ENCODE measurements at regions not wholly inside any gene's neighbourhood (a gene's known extent, or its start where the extent isn't known, plus 50 kb on each side); places are given as distances from the start of the nearest gene placed in this dataset.
"Not testable (repeated sequence)": the region's sequence is repeated elsewhere in the genome, so short reads cannot be mapped to it uniquely, and the experiment has no call there.

DNA sequence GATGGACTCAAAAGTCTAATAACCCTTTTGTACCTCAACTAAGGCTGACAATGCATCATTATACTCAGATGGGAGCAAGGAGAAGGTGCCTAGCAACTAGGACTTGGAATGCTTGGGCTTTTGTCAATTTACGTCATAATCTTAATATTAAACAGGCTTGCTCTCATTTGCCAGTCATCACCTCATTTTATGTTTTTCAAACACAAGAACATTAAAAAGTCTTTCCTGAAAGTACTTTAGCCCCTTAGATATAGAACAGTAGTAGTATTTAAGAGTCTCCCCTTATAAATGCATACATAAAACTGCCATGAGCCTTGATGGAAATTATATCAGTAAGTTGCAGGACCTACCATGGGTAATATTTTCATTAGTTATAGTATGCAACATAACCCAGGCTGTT is 150.7 kb upstream of the INTU start:
- Histone ChIP-seq H3K27ac (no peak overlapping the region), H3K9me3 (no peaks in the 10 kb centered on the region), H3K4me3 (no peak overlapping the region), H3K4me1 (no peaks in the 10 kb centered on the region), H3K27me3 (no peaks in the 10 kb centered on the region), H3K36me3 (no peaks in the 10 kb centered on the region)
- ATAC-seq (no peak), DNase-seq (no peak)
- TF ChIP-seq, protein P1, sequence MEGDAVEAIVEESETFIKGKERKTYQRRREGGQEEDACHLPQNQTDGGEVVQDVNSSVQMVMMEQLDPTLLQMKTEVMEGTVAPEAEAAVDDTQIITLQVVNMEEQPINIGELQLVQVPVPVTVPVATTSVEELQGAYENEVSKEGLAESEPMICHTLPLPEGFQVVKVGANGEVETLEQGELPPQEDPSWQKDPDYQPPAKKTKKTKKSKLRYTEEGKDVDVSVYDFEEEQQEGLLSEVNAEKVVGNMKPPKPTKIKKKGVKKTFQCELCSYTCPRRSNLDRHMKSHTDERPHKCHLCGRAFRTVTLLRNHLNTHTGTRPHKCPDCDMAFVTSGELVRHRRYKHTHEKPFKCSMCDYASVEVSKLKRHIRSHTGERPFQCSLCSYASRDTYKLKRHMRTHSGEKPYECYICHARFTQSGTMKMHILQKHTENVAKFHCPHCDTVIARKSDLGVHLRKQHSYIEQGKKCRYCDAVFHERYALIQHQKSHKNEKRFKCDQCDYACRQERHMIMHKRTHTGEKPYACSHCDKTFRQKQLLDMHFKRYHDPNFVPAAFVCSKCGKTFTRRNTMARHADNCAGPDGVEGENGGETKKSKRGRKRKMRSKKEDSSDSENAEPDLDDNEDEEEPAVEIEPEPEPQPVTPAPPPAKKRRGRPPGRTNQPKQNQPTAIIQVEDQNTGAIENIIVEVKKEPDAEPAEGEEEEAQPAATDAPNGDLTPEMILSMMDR (IDR thresholded peaks at IDR 0.05 in 4 of 5, conservative IDR thresholded peaks at IDR 0.05 in 1 of 5), result no peak
- no peak for TF ChIP-seq POLR2A (IDR thresholded peaks at IDR 0.05)
- in situ Hi-C loops (cut with MboI; ENCODE audit: low sequenced_read_pairs in 4 of 4) (no loop called here), intact Hi-C loops (cut with DNase I; ENCODE audit: low total_unique reads) (no loop called here)

DNA sequence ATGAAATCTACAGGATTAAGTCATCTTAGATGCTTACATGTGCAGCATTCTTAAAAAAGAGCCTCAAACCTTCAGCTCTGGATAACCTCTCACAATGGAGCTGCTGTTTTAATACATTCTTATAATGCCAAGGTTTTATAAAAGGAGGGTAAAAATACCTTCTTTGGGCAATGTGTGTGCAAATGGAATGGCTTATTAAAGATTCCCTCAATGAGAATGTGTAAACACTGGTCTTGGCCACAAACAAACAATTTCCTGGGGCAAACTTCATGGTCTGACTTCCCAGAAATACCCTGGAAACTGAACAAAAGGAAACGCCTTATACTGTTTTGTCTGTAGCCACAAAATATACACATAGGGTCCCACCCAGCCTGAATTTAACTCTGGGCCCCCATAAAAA is 148.6 kb upstream of the INTU start:
- DNase-seq (no peak), ATAC-seq (no peak)
- no peak overlapping the region for H3K4me3 ChIP-seq
- no peak overlapping the region for H3K27ac ChIP-seq
- in situ Hi-C loops (cut with MboI; ENCODE audit: low sequenced_read_pairs in 4 of 4) (no loop called here), intact Hi-C loops (cut with DNase I; ENCODE audit: low total_unique reads) (no loop called here)
- TF ChIP-seq, protein P1 (IDR thresholded peaks at IDR 0.05 in 4 of 5, conservative IDR thresholded peaks at IDR 0.05 in 1 of 5), result no peak
- no peak for TF ChIP-seq POLR2A (IDR thresholded peaks at IDR 0.05)
- no peaks in the 10 kb centered on the region for H3K4me1 ChIP-seq
- no peaks in the 10 kb centered on the region for H3K9me3 ChIP-seq
- H3K36me3 ChIP-seq, result no peaks in the 10 kb centered on the region
- no peaks in the 10 kb centered on the region for H3K27me3 ChIP-seq

DNA sequence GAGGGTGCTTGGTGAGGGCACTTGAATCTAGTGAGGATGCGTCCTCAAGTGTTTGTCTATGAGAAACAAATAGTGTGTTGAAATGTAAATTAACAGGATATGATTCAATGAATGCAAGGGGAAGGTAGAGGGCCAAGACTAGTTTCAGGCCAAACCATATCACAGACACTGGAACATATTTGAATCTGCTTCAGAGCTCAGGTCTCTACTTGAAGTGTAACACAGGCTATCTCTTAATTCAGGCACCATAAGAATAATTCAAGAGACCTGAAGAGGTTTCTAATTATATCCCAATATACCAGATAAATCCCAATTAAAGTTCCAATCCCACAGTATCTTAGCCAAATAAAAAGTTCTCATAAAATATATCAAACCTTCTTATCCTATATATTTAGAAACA is 146.5 kb upstream of the INTU start:
- DNase-seq (no peak), ATAC-seq (no peak)
- no peak overlapping the region for H3K27ac ChIP-seq
- H3K4me1 ChIP-seq, result no peaks in the 10 kb centered on the region
- no peaks in the 10 kb centered on the region for H3K27me3 ChIP-seq
- no peak for TF ChIP-seq POLR2A (IDR thresholded peaks at IDR 0.05)
- TF ChIP-seq, protein P1 (IDR thresholded peaks at IDR 0.05 in 4 of 5, conservative IDR thresholded peaks at IDR 0.05 in 1 of 5), result no peak
- H3K36me3 ChIP-seq, result no peaks in the 10 kb centered on the region
- no peaks in the 10 kb centered on the region for H3K9me3 ChIP-seq
- H3K4me3 ChIP-seq, result no peak overlapping the region
- in situ Hi-C loops (cut with MboI; ENCODE audit: low sequenced_read_pairs in 4 of 4), result no loop called here
- intact Hi-C loops (cut with DNase I; ENCODE audit: low total_unique reads), result no loop called here

DNA sequence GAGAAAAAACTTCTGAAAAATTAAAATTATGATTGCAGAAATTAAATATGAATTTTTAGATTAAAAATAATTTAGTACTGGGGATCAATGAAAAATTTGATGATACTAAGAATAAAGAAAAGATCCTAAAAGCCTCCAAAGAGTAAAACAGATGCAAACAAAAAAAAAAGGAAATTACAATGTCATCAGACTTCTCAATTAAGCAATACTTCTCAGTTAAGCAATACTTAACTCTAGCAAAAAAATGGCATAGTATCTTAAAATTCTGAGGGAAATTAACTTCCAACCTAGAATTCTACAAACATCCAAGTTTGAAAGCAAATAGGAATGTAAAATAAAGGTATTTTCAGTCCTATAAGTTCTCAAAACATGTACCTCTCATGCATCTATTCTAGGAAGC is 141.2 kb upstream of the INTU start:
- Histone ChIP-seq H3K27me3 (no peaks in the 10 kb centered on the region), H3K9me3 (no peaks in the 10 kb centered on the region), H3K27ac (no peak overlapping the region), H3K4me1 (no peaks in the 10 kb centered on the region), H3K36me3 (no peaks in the 10 kb centered on the region), H3K4me3 (no peak overlapping the region)
- TF ChIP-seq, protein P1 (IDR thresholded peaks at IDR 0.05 in 4 of 5, conservative IDR thresholded peaks at IDR 0.05 in 1 of 5), result no peak
- TF ChIP-seq POLR2A (IDR thresholded peaks at IDR 0.05), result no peak
- no peak for ATAC-seq
- DNase-seq, result no peak
- in situ Hi-C loops (cut with MboI; ENCODE audit: low sequenced_read_pairs in 4 of 4) (no loop called here), intact Hi-C loops (cut with DNase I; ENCODE audit: low total_unique reads) (no loop called here)

DNA sequence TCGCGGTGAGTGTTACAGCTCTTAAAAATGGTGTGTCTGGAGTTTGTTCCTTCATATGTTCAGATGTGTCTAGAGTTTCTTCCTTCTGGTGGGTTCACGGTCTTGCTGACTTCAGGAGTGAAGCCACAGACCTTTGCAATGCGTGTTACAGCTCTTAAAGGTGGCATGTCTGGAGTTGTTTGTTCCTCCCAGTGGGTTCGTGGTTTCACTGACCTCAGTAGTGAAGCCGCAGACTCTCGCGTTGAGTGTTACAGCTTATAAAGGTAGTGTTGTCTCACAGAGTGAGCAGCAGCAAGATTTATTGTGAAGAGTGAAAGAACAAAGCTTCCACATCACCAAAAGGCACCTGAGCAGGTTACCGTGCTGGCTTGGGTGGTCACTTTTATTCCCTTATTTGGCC is 135.9 kb upstream of the INTU start:
- H3K4me1 ChIP-seq; H3K9me3 ChIP-seq; in situ Hi-C loops (cut with MboI; ENCODE audit: low sequenced_read_pairs in 4 of 4); H3K27me3 ChIP-seq; ATAC-seq; H3K36me3 ChIP-seq; intact Hi-C loops (cut with DNase I; ENCODE audit: low total_unique reads); H3K27ac ChIP-seq; H3K4me3 ChIP-seq; DNase-seq: not testable (repeated sequence)
